ENCODE measurements at regions not wholly inside any gene's neighbourhood (a gene's known extent, or its start where the extent isn't known, plus 50 kb on each side); places are given as distances from the start of the nearest gene placed in this dataset.

DNA sequence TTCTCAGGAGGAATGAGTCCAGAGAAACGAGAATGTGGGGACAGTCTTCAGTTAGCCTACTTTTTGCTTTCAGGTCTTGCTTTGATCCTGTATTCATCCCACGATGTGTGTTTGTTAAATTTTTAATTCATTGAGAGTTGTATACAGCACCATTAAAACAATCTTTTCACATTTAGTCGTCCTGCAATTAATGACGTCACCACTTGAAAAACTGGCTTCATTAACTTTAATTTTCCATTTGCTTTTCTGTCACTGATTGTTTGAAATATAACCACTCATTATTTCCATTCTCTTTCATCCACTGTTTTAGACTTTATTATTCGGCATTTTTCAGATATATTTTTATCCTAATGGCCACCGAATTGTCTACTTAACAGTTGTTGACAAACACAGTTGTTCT is 146.9 kb downstream of the TFEC start:
- ATAC-seq (no peak), DNase-seq (no peak)
- no peak overlapping the region for H3K4me3 Mint-ChIP-seq
- POLR2A ChIA-PET = no interaction called here
- peaks cover 0 to 6% (median 0%) of the 10 kb centered on the region in 9 donors for H3K9me3 Mint-ChIP-seq
- H3K27me3 Mint-ChIP-seq = no peaks in the 10 kb centered on the region
- no peaks in the 10 kb centered on the region for H3K4me1 Mint-ChIP-seq
- no peak overlapping the region for H3K27ac Mint-ChIP-seq
- H3K36me3 Mint-ChIP-seq = no peaks in the 10 kb centered on the region

GRCh38 chr7:115881476-115881875 is 149.1 kb downstream of the TFEC start:
- POLR2A ChIA-PET = no interaction called here
- Mint-ChIP-seq H3K4me1 (no peaks in the 10 kb centered on the region), H3K27me3 (no peaks in the 10 kb centered on the region), H3K36me3 (no peaks in the 10 kb centered on the region), H3K9me3 (no peaks in the 10 kb centered on the region), H3K27ac (no peak overlapping the region), H3K4me3 (no peak overlapping the region)
- DNase-seq (no peak), ATAC-seq (no peak)

DNA sequence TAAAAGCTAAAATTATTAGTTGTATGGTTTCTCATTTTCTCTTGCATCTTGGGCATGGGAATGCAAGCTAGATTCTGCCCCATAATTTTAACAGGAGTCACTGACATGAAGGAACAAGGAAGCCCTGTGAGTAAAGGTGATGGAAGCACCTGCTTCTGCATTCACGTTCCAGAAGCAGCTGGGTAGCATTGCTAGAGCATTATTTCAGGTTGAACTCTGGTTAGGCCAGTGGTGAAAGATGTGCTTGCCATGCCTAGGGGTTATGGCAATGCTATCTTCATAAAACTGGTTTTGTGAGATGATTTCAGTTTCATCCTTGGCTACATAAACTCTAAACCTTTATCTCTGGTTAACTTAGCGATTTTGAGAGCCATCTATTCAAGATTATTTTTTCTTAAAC is 151.4 kb downstream of the TFEC start:
- Mint-ChIP-seq H3K27me3 (peaks cover 0 to 3% (median 0%) of the 10 kb centered on the region in 5 donors), H3K27ac (no peak overlapping the region), H3K4me3 (no peak overlapping the region), H3K36me3 (no peaks in the 10 kb centered on the region), H3K4me1 (no peaks in the 10 kb centered on the region), H3K9me3 (no peaks in the 10 kb centered on the region)
- ATAC-seq (no peak), DNase-seq (no peak)
- POLR2A ChIA-PET = no interaction called here

GRCh38 chr7:115869801-115870200 is 160.8 kb downstream of the TFEC start:
- Mint-ChIP-seq H3K4me1 (no peaks in the 10 kb centered on the region), H3K36me3 (no peaks in the 10 kb centered on the region)

GRCh38 chr7:115869190-115869589 is 161.4 kb downstream of the TFEC start:
- H3K27me3 Mint-ChIP-seq = peaks cover 0 to 10% (median 2%) of the 10 kb centered on the region in 5 donors
- no peaks in the 10 kb centered on the region for H3K4me1 Mint-ChIP-seq
- H3K36me3 Mint-ChIP-seq = no peaks in the 10 kb centered on the region
- POLR2A ChIA-PET = no interaction called here
- no peak for DNase-seq
- H3K4me3 Mint-ChIP-seq = no peak overlapping the region
- ATAC-seq = no peak
- no peak overlapping the region for H3K27ac Mint-ChIP-seq
- no peaks in the 10 kb centered on the region for H3K9me3 Mint-ChIP-seq

More at GRCh38 chr7:115869801-115870200, 160.8 kb downstream of the TFEC start:
- POLR2A ChIA-PET = no interaction called here
- peaks cover 0 to 10% (median 2%) of the 10 kb centered on the region in 5 donors for H3K27me3 Mint-ChIP-seq
- H3K9me3 Mint-ChIP-seq = no peaks in the 10 kb centered on the region
- ATAC-seq = no peak
- H3K4me3 Mint-ChIP-seq = no peak overlapping the region
- no peak overlapping the region for H3K27ac Mint-ChIP-seq
- DNase-seq = no peak

DNA sequence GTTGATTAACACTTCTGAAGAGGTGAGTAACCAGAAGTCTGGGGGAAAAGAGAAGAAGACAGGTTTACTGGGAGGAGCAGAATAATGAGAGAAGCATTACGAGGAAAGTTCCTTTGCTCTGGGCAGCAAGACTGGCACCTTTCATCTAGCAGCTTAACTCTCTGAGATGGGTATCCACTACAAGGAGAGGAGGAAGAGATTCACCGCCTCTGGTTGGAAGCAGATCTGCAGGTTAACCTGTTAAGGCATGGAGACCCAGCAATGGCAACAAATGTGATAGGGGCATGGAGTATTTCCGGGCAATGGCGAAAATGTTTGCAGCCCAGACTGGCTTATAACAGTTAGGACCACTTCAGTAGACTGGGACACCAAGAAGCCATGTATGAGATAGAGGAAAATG is 162.2 kb downstream of the TFEC start:
- ATAC-seq (no peak), DNase-seq (no peak)
- Mint-ChIP-seq H3K4me3 (no peak overlapping the region), H3K27ac (no peak overlapping the region), H3K27me3 (peaks cover 0 to 10% (median 2%) of the 10 kb centered on the region in 5 donors), H3K36me3 (no peaks in the 10 kb centered on the region), H3K9me3 (no peaks in the 10 kb centered on the region), H3K4me1 (no peaks in the 10 kb centered on the region)
- POLR2A ChIA-PET = no interaction called here

GRCh38 chr7:115864082-115864481 is 166.5 kb downstream of the TFEC start:
- POLR2A ChIA-PET = no interaction called here
- Mint-ChIP-seq H3K27ac (no peak overlapping the region), H3K9me3 (no peaks in the 10 kb centered on the region), H3K36me3 (no peaks in the 10 kb centered on the region), H3K4me1 (no peaks in the 10 kb centered on the region), H3K27me3 (peaks cover 0 to 6% (median 2%) of the 10 kb centered on the region in 5 donors), H3K4me3 (no peak overlapping the region)
- ATAC-seq (no peak), DNase-seq (no peak)

- Mint-ChIP-seq H3K27me3 (peaks cover 0 to 3% (median 0%) of the 10 kb centered on the region in 5 donors), H3K4me1 (no peaks in the 10 kb centered on the region), H3K4me3 (no peak overlapping the region), H3K9me3 (no peaks in the 10 kb centered on the region), H3K27ac (no peak overlapping the region), H3K36me3 (no peaks in the 10 kb centered on the region)
- DNase-seq = no peak
- no peak for ATAC-seq
- POLR2A ChIA-PET = no interaction called here
These were observed 179.3 kb downstream of the TFEC start for GRCh38 chr7:115851291-115851690.

- no peaks in the 10 kb centered on the region for H3K9me3 Mint-ChIP-seq
- H3K4me3 Mint-ChIP-seq = no peak overlapping the region
- H3K4me1 Mint-ChIP-seq = no peaks in the 10 kb centered on the region
- POLR2A ChIA-PET = no interaction called here
- peaks cover 0 to 3% (median 0%) of the 10 kb centered on the region in 5 donors for H3K27me3 Mint-ChIP-seq
- no peak for DNase-seq
- no peaks in the 10 kb centered on the region for H3K36me3 Mint-ChIP-seq
- ATAC-seq = no peak
- H3K27ac Mint-ChIP-seq = no peak overlapping the region
These were observed 179.8 kb downstream of the TFEC start for GRCh38 chr7:115850774-115851173.

- Mint-ChIP-seq H3K27ac (no peak overlapping the region), H3K27me3 (peaks cover 0 to 6% (median 1%) of the 10 kb centered on the region in 5 donors), H3K9me3 (no peaks in the 10 kb centered on the region), H3K4me1 (no peaks in the 10 kb centered on the region), H3K4me3 (no peak overlapping the region), H3K36me3 (no peaks in the 10 kb centered on the region)
- DNase-seq (no peak), ATAC-seq (no peak)
- POLR2A ChIA-PET = no interaction called here
These were observed 185.7 kb downstream of the TFEC start for GRCh38 chr7:115844857-115845256.

GRCh38 chr7:115840702-115841101 is 189.9 kb downstream of the TFEC start:
- DNase-seq (no peak), ATAC-seq (no peak)
- no peak overlapping the region for H3K4me3 Mint-ChIP-seq
- H3K27me3 Mint-ChIP-seq = peaks cover 0 to 3% (median 0%) of the 10 kb centered on the region in 5 donors
- peaks cover 0 to 3% (median 0%) of the 10 kb centered on the region in 9 donors for H3K9me3 Mint-ChIP-seq
- no peaks in the 10 kb centered on the region for H3K4me1 Mint-ChIP-seq
- H3K27ac Mint-ChIP-seq = no peak overlapping the region
- POLR2A ChIA-PET = no interaction called here
- no peaks in the 10 kb centered on the region for H3K36me3 Mint-ChIP-seq

DNA sequence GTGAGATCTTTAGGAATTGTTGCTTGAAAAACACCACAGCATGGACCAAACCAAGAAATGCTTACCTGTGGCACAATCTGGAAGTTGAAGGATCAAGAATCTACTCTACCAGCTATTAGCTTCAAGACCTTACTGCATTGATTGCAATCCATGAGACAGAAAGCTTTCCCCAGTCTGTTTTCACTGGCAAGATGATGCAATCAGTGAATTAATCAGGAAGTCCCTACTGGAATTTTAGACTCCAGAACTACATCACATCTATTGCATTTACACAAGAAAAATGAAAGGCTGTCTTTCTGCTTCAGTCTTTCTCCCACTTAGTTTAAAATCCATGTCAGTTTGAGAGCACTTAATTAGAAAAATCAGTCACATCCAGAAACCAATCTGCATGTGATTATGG is 191.7 kb downstream of the TFEC start:
- Mint-ChIP-seq H3K36me3 (no peaks in the 10 kb centered on the region), H3K4me3 (no peak overlapping the region), H3K9me3 (peaks cover 0 to 3% (median 0%) of the 10 kb centered on the region in 9 donors), H3K27ac (no peak overlapping the region), H3K27me3 (peaks cover 0 to 3% (median 1%) of the 10 kb centered on the region in 5 donors), H3K4me1 (no peaks in the 10 kb centered on the region)
- POLR2A ChIA-PET = no interaction called here
- DNase-seq = no peak
- no peak for ATAC-seq

DNA sequence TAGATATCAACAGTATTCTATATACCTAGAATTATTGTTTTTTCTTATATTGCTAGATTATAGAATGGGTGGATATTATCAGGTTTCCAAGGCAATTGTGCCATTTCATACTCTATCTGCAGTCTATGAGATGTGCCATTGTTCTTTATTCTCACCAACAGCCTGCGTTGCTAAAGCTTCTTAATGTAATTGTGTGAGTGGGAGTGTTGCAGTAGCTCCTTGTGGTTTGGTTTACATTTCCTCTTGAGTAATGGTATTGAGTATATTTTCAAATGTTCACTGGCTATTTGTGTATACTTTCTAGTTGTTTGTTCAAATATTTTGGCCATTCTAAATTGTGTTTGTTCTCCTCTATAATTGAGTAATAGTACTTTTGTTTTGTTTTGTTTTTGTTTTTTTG is 199.2 kb downstream of the TFEC start:
- DNase-seq (no peak), ATAC-seq (no peak)
- H3K9me3 Mint-ChIP-seq = peaks cover 0 to 3% (median 0%) of the 10 kb centered on the region in 9 donors
- no peak overlapping the region for H3K4me3 Mint-ChIP-seq
- POLR2A ChIA-PET = no interaction called here
- peaks cover 0 to 3% (median 0%) of the 10 kb centered on the region in 5 donors for H3K27me3 Mint-ChIP-seq
- H3K36me3 Mint-ChIP-seq = no peaks in the 10 kb centered on the region
- H3K27ac Mint-ChIP-seq = no peak overlapping the region
- no peaks in the 10 kb centered on the region for H3K4me1 Mint-ChIP-seq

DNA sequence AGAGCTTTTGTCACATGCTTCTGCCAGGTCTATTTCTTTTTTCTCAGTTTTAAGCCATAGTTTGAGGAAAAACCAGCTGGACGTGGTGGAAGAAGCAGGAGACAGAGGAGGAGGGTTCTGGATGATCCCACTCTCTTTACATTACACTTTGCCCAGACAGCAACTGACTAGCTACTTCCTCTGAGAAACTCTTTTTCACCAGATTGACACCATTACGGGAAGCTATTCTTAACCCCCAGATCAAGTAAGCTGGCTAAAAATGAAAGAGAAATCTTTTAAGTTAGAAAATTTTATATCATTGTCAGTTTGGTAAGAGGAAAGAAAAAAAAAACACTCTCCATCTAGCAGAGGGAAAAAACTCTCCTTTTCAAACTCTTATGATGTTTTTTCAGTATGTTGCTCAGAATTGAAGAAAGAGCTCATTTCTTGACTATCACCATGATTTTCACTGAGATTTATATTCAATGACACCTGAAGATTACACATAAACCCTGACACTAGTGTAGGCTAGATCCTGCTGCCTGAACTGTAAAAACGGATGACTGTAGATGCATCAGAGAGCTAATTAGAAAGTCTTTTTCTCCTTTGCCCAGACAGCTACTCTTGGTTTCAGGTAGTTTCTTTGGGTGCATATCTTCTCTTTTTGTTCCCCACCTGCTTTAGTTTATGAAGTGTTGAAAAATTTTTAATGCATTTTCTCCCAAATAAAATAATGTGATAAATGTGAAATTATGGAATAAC is 203.1 kb downstream of the TFEC start:
- Mint-ChIP-seq H3K36me3 (no peaks in the 10 kb centered on the region), H3K4me1 (no peaks in the 10 kb centered on the region), H3K9me3 (peaks cover 0 to 3% (median 0%) of the 10 kb centered on the region in 9 donors), H3K27ac (no peak overlapping the region), H3K4me3 (no peak overlapping the region), H3K27me3 (no peaks in the 10 kb centered on the region)
- no peak for DNase-seq
- POLR2A ChIA-PET = no interaction called here
- ATAC-seq = no peak

Data from naive thymus-derived CD8-positive, alpha-beta T cell (primary cell).